Prostate gland (tissue), 2 donors: ENCODE measurements at regions not wholly inside any gene's neighbourhood (a gene's known extent, or its start where the extent isn't known, plus 50 kb on each side); places are given as distances from the start of the nearest gene placed in this dataset.
A peak's percentile ranks its signal among the peaks of the same experiment; 100 is the strongest.

Source experiments
- CTCF ChIP-seq, 4 experiments: fragments of 200-600 bp in 2 of 4; fragments of 450-650 bp in 2 of 4; sonication (generic) in 2 of 4; IDR thresholded peaks; 1 replicate in 3 of 4; 2 replicates in 1 of 4; pipeline ENCODE4 v1.5.1; 2016 to 2019; ENCODE audit warnings: antibody characterized with exemption in 4 of 4, mild to moderate bottlenecking in 2 of 4, moderate library complexity in 2 of 4
- POLR2A ChIP-seq: fragments of 450-650 bp; IDR thresholded peaks from one replicate; pipeline ENCODE4 v1.6.1; 2016; ENCODE audit warnings: antibody characterized with exemption, mild to moderate bottlenecking
- POLR2AphosphoS5 ChIP-seq: sonication (generic); formaldehyde crosslinking; IDR thresholded peaks from one replicate; pipeline ENCODE4 v1.6.1; 2017; ENCODE audit warnings: antibody characterized with exemption

- no peak for TF ChIP-seq CTCF (IDR thresholded peaks at IDR 0.05)
- peak; percentile 24 for TF ChIP-seq POLR2AphosphoS5
- no peak for TF ChIP-seq POLR2A
Measured at GRCh38 chr10:3668276-3668965, 116.6 kb downstream of the KLF6 start.
